RWPE2 (cell line): ENCODE measurements at regions not wholly inside any gene's neighbourhood (a gene's known extent, or its start where the extent isn't known, plus 50 kb on each side); places are given as distances from the start of the nearest gene placed in this dataset.

Experiments used
- ATAC-seq: fragments of 200-7000 bp; cut with Tn5 transposase; 3 replicates; pipeline ENCODE4 v1.9.1; 2021; ENCODE audit warnings: low read depth
- DNase-seq: peaks from one replicate; pipeline ENCODE4 v3.0.0-alpha.2; 2020; ENCODE audit warnings: low spot score
- H3K27ac ChIP-seq: fragments of 450-650 bp; 2 replicates; pipeline ENCODE4 v1.5.1; 2017; ENCODE audit warnings: mild to moderate bottlenecking; ENCODE audit not compliant: poor library complexity, severe bottlenecking
- H3K27me3 ChIP-seq: fragments of 250-450 bp; sonication (Bioruptor Pico); 2 replicates; pipeline ENCODE4 v1.5.1; 2021; ENCODE audit warnings: mild to moderate bottlenecking, moderate library complexity; ENCODE audit not compliant: insufficient read depth, poor library complexity, severe bottlenecking
- H3K36me3 ChIP-seq: fragments of 250-450 bp; sonication (Bioruptor Pico); 2 replicates; pipeline ENCODE4 v1.5.1; 2020; ENCODE audit warnings: low read depth, mild to moderate bottlenecking, moderate library complexity
- H3K4me1 ChIP-seq: fragments of 250-450 bp; sonication (Bioruptor Pico); 2 replicates; pipeline ENCODE4 v1.5.1; 2021; ENCODE audit warnings: mild to moderate bottlenecking, moderate library complexity; ENCODE audit not compliant: insufficient read depth, poor library complexity, severe bottlenecking
- H3K4me3 ChIP-seq: fragments of 250-450 bp; sonication (Bioruptor Pico); 2 replicates; pipeline ENCODE4 v1.5.1; 2021; ENCODE audit warnings: mild to moderate bottlenecking, moderate library complexity; ENCODE audit not compliant: severe bottlenecking
- H3K9me3 ChIP-seq: fragments of 250-450 bp; sonication (Bioruptor Pico); 2 replicates; pipeline ENCODE4 v1.5.1; 2021; ENCODE audit warnings: mild to moderate bottlenecking, moderate library complexity; ENCODE audit not compliant: severe bottlenecking
- TF ChIP-seq, protein P1 (sequence below): fragments of 450-650 bp; IDR thresholded peaks from one replicate; pipeline ENCODE4 v1.5.1; 2017; ENCODE audit warnings: mild to moderate bottlenecking, moderate library complexity; ENCODE audit not compliant: poor library complexity, severe bottlenecking

DNA sequence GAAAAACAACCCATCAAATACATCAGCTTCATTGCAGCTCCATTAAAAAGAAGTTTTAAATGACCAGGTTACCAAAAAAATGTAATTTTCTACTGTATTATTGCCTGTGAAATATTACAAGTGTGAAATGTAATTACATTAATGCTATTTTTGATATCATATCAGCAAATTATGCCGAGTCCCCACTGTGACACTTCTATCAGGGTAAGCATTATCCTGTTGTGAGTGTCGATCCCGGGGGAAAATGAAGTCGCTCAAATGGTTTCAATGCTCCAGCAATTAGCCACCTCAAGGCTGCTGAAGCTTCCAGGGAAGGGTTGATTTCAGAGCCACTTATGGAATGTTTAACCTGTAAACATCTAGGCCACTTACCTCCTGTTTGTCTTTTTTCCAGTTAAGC is 70.4 kb downstream of the RCN1 start:
- ATAC-seq (no peak), DNase-seq (no peak)
- Histone ChIP-seq H3K4me1 (no peaks in the 10 kb centered on the region), H3K9me3 (no peaks in the 10 kb centered on the region), H3K27me3 (peaks cover 13% of the 10 kb centered on the region), H3K27ac (no peak overlapping the region), H3K36me3 (no peaks in the 10 kb centered on the region), H3K4me3 (no peak overlapping the region)
- TF ChIP-seq, protein P1, sequence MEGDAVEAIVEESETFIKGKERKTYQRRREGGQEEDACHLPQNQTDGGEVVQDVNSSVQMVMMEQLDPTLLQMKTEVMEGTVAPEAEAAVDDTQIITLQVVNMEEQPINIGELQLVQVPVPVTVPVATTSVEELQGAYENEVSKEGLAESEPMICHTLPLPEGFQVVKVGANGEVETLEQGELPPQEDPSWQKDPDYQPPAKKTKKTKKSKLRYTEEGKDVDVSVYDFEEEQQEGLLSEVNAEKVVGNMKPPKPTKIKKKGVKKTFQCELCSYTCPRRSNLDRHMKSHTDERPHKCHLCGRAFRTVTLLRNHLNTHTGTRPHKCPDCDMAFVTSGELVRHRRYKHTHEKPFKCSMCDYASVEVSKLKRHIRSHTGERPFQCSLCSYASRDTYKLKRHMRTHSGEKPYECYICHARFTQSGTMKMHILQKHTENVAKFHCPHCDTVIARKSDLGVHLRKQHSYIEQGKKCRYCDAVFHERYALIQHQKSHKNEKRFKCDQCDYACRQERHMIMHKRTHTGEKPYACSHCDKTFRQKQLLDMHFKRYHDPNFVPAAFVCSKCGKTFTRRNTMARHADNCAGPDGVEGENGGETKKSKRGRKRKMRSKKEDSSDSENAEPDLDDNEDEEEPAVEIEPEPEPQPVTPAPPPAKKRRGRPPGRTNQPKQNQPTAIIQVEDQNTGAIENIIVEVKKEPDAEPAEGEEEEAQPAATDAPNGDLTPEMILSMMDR, result no peak

DNA sequence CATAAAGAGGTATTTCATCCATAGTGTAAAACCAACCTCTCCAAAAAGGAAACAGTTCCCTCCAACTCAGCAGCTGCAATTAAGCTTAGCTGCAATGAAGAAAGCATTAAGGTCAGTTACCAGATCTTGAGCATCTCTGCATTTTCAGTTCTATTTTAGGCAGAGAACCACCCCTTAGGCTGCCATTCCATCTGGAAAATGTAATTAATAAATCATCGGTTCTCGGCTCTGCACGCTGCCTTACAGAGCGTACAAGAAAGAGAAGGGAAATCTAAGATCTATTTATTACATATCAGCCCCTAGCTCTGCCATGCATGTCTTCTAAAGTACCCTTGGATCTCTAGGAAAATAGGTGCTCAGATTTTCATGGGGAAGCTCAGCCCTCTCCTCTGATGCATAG is 71.5 kb downstream of the RCN1 start:
- H3K27me3 ChIP-seq, result peaks cover 18% of the 10 kb centered on the region
- no peaks in the 10 kb centered on the region for H3K4me1 ChIP-seq
- DNase-seq (no peak), ATAC-seq (no peak)
- no peak overlapping the region for H3K4me3 ChIP-seq
- H3K9me3 ChIP-seq, result no peaks in the 10 kb centered on the region
- TF ChIP-seq, protein P1, result no peak
- H3K27ac ChIP-seq, result no peak overlapping the region
- no peaks in the 10 kb centered on the region for H3K36me3 ChIP-seq

DNA sequence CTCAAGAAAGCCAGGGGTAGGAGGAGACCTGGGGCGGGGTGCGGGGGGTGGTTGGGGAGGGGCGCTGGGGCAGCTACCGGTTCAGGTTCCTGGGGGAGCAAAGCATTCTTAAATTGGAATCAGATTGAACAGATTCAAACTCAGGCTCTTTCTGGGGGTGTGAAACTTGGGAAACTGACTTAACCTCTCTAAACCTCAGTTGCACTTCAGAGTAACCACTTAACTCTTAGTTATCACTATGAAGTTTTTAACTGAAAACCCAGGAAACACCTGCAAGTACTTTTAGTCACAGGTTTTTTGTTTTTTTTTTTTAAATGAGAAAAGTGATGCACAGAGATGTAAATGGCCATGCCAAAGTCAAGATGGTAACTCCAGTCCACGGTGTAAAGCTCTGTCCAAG is 72.0 kb downstream of the RCN1 start:
- Histone ChIP-seq H3K27me3 (peaks cover 18% of the 10 kb centered on the region), H3K4me3 (no peak overlapping the region), H3K9me3 (no peaks in the 10 kb centered on the region), H3K4me1 (no peaks in the 10 kb centered on the region), H3K27ac (no peak overlapping the region), H3K36me3 (no peaks in the 10 kb centered on the region)
- ATAC-seq (no peak), DNase-seq (no peak)
- TF ChIP-seq, protein P1, result no peak

DNA sequence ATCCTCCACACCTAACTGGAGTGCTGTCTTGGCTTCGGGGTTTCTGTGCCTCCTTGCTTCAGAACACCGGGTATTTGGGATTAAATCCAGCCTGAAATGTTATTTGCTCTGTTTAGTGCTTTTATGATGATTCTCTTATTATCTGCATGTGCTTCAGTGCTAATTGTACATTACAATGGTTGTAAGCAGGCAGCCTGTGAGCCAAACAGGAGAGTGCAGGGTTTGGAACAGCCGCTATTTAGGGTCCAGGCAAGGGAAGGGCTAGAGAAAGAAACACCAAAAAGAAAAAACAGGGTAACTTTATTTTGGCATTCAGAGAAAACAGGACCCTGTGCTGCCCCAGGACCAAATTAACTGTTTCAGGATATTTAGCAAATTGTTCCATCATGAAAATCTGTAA is 72.7 kb downstream of the RCN1 start:
- no peaks in the 10 kb centered on the region for H3K9me3 ChIP-seq
- H3K4me1 ChIP-seq, result no peaks in the 10 kb centered on the region
- peaks cover 18% of the 10 kb centered on the region for H3K27me3 ChIP-seq
- no peak overlapping the region for H3K27ac ChIP-seq
- no peaks in the 10 kb centered on the region for H3K36me3 ChIP-seq
- ATAC-seq, result no peak
- no peak for DNase-seq
- TF ChIP-seq, protein P1, result no peak
- H3K4me3 ChIP-seq, result no peak overlapping the region

DNA sequence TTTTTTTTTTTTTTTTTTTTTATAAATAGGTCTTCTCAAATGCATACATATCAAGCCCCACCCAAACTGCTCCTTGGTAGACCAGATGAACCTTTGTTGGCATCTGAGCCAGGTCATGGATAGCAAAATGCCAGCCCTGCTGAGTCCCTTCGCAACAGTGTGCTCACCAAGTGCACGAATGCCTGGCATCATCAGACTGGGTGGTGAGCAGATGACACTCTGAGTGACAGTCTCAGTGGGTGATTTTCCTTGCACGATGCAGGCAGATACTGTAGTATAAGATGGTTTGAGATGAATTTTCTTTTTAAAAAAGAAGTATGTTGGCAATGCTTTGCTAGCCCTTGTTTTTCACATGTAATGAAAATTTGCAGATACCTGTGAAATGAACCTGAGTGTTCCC is 74.0 kb downstream of the RCN1 start:
- H3K36me3 ChIP-seq, result no peaks in the 10 kb centered on the region
- H3K4me3 ChIP-seq, result no peak overlapping the region
- H3K4me1 ChIP-seq, result no peaks in the 10 kb centered on the region
- TF ChIP-seq, protein P1, result no peak
- no peaks in the 10 kb centered on the region for H3K9me3 ChIP-seq
- ATAC-seq, result no peak
- DNase-seq, result no peak
- H3K27ac ChIP-seq, result no peak overlapping the region
- H3K27me3 ChIP-seq, result peaks cover 18% of the 10 kb centered on the region
